Right atrium auricular region (tissue), 2 donors: ENCODE measurements at regions not wholly inside any gene's neighbourhood (a gene's known extent, or its start where the extent isn't known, plus 50 kb on each side); places are given as distances from the start of the nearest gene placed in this dataset.

ENCODE experiments used
- DNase-seq: peaks from one replicate; pipeline ENCODE4 v3.0.0-alpha.2; 2019; ENCODE audit warnings: low spot score
- H3K27ac ChIP-seq, 2 donors: fragments of 200-600 bp; sonication (generic); 1 replicate in 1 of 2; 2 replicates in 1 of 2; pipeline ENCODE4 v1.5.1; 2016 to 2019
- H3K27me3 ChIP-seq, 2 donors: fragments of 200-600 bp; sonication (generic); one replicate each; pipeline versions ENCODE4 v1.5.1 to v1.6.0; 2017 to 2019
- H3K36me3 ChIP-seq: fragments of 200-600 bp; sonication (generic); one replicate; pipeline ENCODE4 v1.5.1; 2016
- H3K4me1 ChIP-seq, 2 donors: fragments of 200-600 bp; sonication (generic); one replicate each; pipeline versions ENCODE4 v1.5.1 to v1.6.0; 2017 to 2019
- H3K4me3 ChIP-seq, 2 donors: fragments of 200-600 bp; sonication (generic); 1 replicate in 1 of 2; 2 replicates in 1 of 2; pipeline ENCODE4 v1.5.1; 2017 to 2019; ENCODE audit warnings: mild to moderate bottlenecking in 1 of 2, moderate library complexity in 1 of 2
- H3K9me3 ChIP-seq, 2 donors: fragments of 200-600 bp; sonication (generic); one replicate each; pipeline ENCODE4 v1.5.1; 2019
- CTCF ChIP-seq, 2 donors: fragments of 200-600 bp; sonication (generic); IDR thresholded peaks; one replicate each; pipeline ENCODE4 v1.5.1; 2019; ENCODE audit warnings: antibody characterized with exemption in 2 of 2

- Histone ChIP-seq H3K4me1 (no peaks in the 10 kb centered on the region), H3K27ac (no peak overlapping the region), H3K27me3 (no peaks in the 10 kb centered on the region), H3K36me3 (no peaks in the 10 kb centered on the region), H3K9me3 (no peaks in the 10 kb centered on the region), H3K4me3 (no peak overlapping the region)
- no peak for DNase-seq
- TF ChIP-seq CTCF (IDR thresholded peaks at IDR 0.05) = no peak
These were observed 208.3 kb downstream of the ZC3H11B start for GRCh38 chr1:219404629-219405028.

- no peaks in the 10 kb centered on the region for H3K9me3 ChIP-seq
- H3K4me1 ChIP-seq = no peaks in the 10 kb centered on the region
- H3K27me3 ChIP-seq = no peaks in the 10 kb centered on the region
- H3K27ac ChIP-seq = no peak overlapping the region
- no peak overlapping the region for H3K4me3 ChIP-seq
- no peak for DNase-seq
- no peaks in the 10 kb centered on the region for H3K36me3 ChIP-seq
- TF ChIP-seq CTCF (IDR thresholded peaks at IDR 0.05) = no peak
These were observed 210.0 kb downstream of the ZC3H11B start for GRCh38 chr1:219402925-219403324.

GRCh38 chr1:219401724-219402625, 210.9 kb downstream of the ZC3H11B start:
- Histone ChIP-seq H3K27me3 (no peaks in the 10 kb centered on the region), H3K4me3 (no peak overlapping the region), H3K4me1 (no peaks in the 10 kb centered on the region), H3K27ac (no peak overlapping the region), H3K36me3 (no peaks in the 10 kb centered on the region), H3K9me3 (peaks cover 0 to 6% of the 10 kb centered on the region in 2 donors)
- no peak for DNase-seq
- no peak for TF ChIP-seq CTCF (IDR thresholded peaks at IDR 0.05)

- Histone ChIP-seq H3K4me3 (no peak overlapping the region), H3K9me3 (peaks cover 0 to 22% of the 10 kb centered on the region in 2 donors), H3K4me1 (no peaks in the 10 kb centered on the region), H3K27me3 (no peaks in the 10 kb centered on the region), H3K27ac (no peak overlapping the region), H3K36me3 (no peaks in the 10 kb centered on the region)
- TF ChIP-seq CTCF (IDR thresholded peaks at IDR 0.05) = no peak
- DNase-seq = no peak
These were observed 213.5 kb downstream of the ZC3H11B start for GRCh38 chr1:219399446-219399845.

- Histone ChIP-seq H3K36me3 (no peaks in the 10 kb centered on the region), H3K27ac (no peak overlapping the region), H3K27me3 (no peaks in the 10 kb centered on the region), H3K4me1 (no peaks in the 10 kb centered on the region), H3K4me3 (no peak overlapping the region), H3K9me3 (peaks cover 0 to 22% of the 10 kb centered on the region in 2 donors)
- no peak for DNase-seq
- no peak for TF ChIP-seq CTCF (IDR thresholded peaks at IDR 0.05)
These were observed 214.0 kb downstream of the ZC3H11B start for GRCh38 chr1:219398815-219399396.
